HG02970 (cell line): ENCODE measurements at regions not wholly inside any gene's neighbourhood (a gene's known extent, or its start where the extent isn't known, plus 50 kb on each side); places are given as distances from the start of the nearest gene placed in this dataset.
A peak's percentile ranks its signal among the peaks of the same experiment; 100 is the strongest.

ENCODE experiments used
- ATAC-seq: cut with Tn5 transposase; IDR thresholded peaks from one replicate; pipeline ENCODE4 v1.9.1; 2021; ENCODE audit warnings: mild to moderate bottlenecking, moderate library complexity, moderate number of reproducible peaks; ENCODE audit not compliant: unreplicated experiment, low FRiP score

DNA sequence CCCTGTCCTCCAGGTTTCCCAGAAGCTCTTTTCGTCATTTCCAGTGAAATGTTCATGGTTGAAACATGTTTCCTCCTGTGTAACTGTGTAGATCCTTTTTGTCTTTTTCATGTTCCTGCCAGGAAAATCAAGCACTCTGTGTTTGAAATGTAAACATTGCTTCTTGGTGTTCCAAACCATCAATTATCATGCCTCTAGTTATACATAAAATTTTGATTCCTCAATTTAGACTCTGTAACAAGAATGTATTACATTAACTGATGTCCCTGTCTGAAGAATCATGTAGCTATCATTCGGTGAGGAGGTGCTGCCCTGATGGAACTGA, 546.3 kb upstream of the CITED2 start:
- ATAC-seq, result no peak

DNA sequence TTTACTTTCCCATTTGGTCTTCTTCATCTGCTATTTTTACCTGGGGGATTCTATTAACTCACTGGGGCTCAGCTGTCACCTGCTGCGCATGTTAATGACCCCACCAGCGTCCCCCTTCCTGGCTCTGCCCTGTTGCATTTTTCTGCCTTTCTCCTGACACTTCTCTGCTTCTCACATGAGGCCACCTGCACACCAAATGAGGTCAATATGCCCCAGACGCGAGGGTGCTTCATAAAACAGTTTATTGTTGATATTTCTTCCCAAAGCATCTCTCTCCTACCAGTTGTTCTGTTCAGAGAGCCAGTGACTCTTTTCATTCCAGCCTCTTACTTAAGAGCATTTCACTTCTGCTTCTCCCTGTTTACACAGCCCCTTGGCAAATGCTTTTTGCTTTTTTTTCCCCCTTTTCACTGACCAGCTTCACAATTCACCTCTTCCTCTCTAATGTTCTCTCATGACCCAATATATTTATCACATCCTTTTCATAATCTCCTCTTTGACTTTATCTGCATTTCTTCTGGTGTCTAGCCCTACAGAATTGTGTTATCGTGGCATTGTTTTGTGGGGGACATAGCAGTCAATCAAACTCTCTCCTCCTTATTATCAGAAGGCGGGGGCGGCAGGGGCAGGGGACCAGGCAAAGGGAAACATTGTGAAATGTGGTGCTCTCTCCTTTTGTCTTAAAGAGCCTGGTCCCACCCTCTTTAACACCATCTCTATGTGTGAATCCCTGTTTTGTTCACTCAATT, 545.8 kb upstream of the CITED2 start:
- ATAC-seq, result no peak

DNA sequence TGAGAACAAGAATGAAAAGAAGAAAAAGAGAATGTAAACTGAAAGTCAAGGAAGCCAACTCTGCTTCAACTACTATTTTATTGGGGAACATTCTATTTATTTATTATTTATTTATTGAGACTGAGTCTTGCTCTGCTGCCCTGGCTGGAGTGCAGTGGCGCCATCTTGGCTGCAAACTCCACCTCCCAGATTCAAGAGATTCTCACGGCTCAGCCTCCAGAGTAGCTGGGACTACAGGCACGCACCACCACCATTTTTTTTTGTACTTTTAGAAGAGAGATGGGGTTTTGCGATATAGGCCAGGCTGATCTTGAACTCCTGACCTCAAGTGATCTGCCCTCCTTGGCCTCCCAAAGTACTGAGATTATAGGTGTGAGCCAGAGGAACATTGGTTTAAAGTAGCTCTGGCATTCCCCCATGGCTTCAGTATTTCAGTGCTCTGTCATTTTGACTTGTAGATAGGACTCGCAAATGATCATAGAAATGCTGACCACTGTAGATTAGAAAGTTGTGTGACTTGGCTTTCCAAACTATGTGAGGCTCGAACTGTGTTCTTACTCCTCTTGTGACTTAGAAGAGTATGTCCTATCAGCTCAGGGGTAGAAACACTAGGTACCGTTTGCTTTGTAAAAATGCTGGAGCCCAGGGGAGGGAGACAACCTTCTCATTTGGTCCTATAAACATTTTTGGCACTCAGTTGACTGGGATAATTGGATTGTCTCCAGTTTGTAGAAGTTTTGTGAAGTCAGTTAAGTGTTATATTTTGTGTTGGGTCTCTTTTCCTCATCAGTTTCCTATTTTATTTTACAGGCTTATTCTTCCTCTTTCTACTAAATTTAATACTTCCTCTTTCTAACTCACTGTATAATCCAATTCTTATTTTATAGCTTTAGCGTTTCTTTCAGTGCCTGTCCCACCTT, 544.9 kb upstream of the CITED2 start:
- ATAC-seq, result no peak

DNA sequence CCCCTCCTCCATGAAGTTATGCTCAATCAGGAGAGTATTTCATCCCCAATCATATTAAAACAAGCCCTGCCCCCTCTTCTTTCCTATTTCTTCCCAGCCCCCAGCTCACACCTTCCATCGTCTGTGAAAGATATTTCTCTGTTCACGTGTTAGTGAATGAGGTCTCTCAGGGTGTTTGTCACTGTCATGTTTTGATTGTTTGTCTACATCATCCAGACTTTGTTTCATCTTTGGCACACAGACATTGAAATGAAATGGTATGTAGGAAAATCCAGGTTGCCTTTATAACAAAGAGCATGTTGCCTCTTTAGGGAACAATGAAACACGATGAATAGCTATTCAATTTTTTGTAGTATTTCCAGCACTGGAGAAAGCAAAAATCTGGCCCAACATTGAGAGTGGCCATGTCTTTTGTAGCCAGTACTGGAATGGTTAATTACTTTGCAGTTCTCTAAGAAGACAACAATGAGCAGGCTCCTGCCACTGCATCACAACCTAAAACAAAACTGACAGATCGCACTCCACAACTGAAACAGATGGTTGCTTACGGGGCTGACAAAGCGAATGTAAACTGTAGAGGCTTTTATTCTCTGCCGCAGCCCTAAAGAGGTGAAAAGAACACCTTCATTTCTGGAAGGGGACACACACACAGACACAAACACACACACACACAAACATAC, 543.6 kb upstream of the CITED2 start:
- no peak for ATAC-seq

DNA sequence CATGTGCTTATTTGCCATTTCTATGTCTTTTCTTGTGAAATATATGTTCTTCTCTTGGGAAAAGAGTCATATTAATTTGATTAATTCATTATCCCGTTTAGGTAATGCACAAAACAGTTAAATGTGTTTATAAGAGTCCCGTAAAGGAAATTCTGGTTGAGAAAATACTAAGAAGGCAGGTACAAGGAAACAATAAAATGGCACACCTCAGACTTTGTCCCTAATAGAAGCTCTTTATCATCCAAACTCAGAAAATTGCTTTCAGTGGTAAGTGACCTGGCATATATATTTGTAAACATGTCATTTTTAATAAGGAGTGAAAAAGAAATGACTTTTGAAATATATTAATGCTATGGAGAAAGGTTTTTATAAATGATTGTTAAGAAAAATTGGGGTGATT, 540.5 kb upstream of the CITED2 start:
- ATAC-seq, result no peak

DNA sequence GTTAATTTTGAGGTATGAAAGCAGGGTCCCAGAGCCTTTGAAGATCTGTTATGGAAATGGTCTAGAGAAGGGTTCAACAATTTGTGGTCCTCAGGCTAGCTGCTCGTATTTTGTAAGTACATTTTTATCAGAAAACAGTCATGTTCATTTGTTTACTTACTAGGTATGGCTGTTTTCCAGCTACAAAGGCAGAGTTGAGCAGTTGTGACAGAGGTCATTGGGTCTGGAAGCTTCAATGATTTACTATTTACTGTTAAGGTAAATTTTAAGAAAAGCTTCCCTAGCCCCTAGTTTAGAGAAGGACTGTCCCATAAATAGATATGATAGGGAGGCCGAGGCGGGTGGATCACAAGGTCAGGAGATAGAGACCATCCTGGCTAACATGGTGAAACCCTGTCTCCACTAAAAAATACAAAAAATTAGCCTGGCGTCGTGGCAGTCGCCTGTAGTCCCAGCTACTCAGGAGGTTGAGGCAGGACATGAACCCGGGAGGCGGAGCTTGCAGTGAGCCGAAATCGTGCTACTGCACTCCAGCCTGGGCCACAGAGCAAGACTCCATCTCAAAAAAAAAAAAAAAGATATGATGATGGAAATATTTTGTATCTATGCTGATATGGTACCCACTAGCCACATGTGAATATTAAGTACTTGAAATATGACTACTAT, 538.4 kb upstream of the CITED2 start:
- ATAC-seq, result no peak

DNA sequence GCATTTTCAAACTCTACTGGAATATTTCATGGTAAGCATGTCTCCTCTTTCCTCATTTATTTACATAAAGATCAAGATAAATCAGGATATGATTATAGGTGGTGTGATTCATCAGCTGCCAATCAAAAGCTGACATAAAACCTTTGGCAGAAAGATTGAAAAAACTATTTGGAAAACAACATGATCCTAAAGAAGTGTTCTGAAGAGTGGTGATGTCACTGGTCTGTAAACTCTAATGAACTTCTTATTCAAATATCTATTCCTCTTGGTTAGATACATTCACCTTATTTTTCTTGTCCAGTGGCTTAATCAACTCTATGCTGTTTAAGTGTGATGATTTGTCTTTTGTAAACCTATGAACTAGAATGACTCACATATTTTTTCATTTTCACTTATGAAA, 535.5 kb upstream of the CITED2 start:
- ATAC-seq, result no peak

DNA sequence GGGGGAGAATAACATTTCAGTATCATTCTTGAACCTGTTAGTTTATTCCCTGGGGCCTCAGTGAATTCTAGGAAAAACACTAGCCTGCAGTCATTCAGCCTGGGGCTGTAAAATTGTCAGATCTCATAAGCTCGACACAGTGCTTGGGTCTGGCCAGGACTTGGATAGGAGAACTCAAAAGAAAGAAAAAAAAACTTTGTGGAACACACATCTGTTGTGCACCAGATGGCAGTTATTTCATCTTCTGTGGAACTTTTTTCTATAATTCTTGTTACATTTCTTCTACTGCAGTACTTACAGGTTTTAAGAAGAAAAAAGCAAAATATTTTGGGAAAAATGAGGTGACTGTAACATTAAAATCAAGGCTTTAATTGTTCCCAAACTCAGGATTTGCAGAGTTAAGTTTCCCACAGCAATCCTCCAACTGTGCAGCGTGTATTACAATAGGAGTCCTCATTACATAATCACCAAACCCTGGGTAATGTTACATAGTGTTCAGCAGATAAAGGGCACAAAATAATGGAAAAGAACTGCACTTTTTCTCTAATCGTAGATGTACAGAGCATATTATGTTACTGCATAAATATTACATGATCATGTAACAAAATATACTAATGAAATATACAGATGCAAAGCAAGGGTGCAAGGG, 531.1 kb upstream of the CITED2 start:
- no peak for ATAC-seq

DNA sequence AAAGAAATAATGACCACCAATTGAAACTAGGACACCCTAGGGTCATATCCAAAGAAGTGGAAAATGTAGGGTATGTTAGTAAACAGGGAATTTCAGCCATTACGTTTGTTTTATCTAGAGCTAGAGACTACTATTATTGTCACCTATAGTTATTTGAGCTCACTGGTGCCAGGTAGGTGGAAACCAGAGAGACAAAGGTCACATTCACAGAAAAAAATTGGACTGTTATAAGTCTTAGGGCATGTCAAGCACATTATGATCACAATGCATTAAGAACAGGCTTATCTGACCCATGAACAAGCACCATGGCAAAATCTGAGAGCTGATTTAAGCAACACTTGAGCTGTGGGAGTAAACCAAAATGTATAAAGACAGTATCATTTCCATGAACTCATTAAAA, 530.1 kb upstream of the CITED2 start:
- ATAC-seq, result no peak

DNA sequence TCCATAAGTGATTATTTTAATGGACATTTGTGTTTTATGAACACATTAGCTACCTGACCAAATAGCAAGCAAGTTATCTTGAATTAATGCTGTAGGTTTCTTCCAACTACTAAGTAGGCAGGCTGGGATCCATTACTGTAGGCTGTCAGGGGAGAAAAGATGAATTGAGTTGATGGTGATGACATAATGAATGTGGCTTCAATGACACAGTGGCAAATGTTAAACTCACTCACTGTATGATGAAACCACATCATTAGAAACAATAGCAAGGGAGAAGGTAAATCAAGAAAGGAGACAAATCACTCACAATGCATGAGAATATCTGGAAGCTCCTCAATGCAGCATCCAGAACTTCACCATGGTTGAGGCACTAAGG, 529.7 kb upstream of the CITED2 start:
- peak; percentile 7 for ATAC-seq

DNA sequence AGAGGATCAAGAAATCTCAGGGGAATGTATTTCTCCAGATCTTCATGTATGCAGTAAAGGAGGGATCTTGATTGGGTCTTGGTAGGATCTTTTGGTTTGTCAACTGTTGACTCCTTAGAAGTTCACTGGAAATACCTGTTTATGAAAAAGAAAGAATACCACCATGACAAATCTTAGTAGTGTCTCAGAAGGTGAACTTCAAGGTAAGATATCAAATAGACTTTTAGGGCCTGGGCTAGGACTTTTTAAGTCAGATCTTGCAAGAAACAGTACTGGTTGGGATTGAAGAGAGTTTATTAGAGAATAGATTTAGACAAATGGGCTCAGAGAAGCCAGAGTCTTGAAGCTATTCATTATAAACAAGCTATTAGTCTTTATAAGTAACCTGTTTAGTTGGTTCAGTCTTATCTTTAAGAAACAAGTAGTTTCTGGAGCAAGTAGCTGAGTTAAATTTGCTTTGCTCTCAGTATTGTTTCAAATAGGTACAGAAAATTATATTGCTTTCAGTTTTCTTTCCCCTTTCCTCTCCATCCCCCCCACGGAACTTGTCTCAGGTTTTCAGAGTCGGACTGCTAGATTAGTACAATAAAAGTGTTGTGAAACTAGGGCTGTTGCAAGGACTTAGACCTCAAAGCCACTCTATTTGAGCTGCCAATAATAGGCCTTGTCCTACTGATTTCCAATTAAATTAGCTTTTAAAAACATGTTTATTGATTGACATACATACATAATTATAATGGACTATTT, 529.1 kb upstream of the CITED2 start:
- ATAC-seq, result peak; percentile 98

DNA sequence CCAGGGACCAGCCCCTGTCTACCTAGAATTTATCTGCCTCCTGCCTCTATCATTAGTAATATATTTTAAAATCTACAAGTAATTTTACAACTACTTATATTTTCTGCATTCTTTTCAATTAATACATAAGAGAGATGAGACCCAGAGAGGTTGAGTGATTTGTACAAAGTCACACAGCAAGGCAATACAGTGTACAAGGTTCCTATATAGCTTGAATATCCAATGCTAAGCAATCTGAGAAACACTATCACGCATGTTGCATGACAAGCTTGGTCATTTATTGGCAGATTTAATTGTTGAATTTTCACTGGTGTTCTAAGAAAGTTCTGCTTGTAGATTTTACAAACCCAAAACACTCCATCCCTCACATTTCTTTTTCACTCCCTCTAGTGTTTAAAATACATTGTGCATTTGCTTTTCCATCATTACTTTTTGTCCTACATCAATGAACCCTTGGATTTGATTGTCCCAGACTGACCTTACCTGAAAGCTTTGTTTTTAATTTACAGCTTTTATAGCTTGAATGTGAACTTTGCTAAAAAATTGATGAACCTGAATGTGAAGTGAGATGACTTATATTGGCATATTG, 520.9 kb upstream of the CITED2 start:
- no peak for ATAC-seq

DNA sequence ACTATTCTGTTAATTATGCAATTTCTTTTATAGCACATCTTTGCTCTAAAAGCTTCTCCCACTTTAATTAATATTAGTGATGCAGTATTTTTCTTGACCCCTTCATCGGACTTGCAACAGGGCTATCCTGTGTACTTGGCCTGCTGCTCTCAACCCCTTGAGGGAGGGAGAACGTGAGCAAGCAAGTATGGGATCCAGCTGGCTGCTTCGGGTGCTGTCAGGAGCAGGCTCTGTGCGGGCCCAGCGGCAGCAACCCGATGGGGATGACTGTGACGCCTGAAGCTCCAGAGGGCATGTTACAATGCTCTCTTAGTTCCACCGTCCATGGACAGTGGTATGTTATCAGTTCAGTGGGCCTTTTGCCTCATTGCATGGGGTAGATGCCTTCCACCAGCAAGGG, 519.8 kb upstream of the CITED2 start:
- ATAC-seq, result no peak

DNA sequence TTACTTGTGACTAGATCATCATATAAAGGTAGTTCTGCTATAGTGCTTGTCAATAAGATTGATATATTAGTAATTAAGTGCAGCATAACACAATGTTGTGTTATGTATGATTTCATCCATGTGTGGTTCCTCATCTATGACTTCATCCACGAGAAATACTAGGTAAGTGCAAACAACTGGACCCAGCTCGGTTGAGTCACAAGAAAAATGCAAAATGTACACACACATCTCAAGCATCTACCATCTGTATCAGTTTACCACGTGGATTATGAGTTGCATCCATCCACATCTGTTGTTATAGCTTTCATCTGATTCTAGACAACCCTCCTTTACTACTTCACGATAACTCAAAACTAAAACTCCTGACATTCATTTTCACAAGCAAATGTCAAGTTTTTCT, 517.0 kb upstream of the CITED2 start:
- no peak for ATAC-seq

DNA sequence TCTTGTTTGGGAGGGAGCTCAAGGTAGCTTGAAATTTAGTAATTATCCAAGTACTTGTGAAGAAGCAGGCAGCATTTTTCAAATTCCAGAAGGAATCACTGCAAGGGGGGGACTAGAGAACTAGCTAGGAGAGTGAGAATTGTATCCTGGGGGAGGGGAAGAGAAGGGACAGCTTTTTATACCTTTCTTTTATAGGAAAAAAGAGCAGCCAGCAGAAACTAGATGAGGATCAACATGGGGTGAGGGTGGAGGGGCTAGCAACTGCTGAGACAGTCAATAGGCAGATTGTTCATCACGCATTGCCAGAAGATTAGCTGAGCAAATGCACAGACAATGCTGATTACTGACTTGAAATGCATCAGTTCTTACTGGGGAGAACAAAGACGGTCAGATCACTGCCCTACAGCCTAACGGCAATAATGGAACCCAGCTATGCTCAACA, 514.3 kb upstream of the CITED2 start:
- no peak for ATAC-seq

DNA sequence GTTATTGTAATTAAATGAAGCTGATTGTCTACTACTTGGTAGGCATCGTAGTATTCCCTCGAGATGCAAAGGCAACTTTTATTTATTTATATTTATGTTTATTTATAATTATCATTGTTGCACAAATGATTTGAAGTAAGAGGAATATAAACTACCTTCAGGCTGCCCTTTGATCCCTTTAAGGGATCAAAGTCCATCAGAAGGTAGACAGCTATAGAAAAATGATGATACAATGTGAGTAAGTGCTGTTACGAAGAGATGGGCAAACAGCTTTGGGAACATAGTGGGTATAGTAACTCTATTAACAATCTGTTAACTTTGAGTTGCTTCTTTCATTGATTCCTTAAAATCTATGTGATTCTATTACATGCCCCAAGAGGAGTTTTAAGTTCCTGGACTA, 512.8 kb upstream of the CITED2 start:
- no peak for ATAC-seq

DNA sequence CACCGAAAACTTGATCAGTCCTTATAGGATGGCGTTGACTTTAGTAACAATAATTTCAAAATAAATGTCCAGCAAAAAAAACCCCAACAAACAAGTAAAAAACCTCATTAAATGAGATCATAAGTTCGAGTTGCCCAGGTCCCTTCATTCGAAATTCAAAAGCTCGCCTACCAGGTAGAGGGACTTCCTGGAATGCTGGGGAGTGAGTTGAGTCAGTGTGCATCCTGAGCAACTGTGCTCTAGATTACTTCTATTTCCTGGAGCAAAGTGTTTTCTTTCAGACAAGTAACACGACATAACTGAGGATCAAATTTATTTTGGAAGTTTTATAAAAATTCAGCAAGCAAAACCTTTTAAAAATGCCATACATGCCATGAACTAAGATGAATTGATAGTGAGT, 511.9 kb upstream of the CITED2 start:
- no peak for ATAC-seq

DNA sequence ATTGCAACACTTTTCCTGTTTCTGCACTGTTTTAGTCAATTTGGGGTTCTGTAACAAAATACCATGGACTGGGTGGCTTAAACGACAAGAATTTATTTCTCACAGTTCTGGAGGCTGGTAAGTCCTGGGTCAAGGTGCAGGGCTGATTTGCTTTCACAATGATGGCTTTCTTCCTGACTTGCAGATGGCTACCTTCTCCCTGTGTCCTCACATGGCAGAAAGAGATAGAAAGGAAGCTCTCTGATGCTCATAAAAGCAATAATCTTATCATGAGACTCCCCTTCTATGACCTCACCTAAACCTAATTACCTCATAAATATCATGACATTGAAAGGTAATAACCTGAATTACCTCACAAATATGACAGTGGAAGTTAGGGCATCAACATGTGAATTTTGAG, 511.5 kb upstream of the CITED2 start:
- ATAC-seq, result no peak

DNA sequence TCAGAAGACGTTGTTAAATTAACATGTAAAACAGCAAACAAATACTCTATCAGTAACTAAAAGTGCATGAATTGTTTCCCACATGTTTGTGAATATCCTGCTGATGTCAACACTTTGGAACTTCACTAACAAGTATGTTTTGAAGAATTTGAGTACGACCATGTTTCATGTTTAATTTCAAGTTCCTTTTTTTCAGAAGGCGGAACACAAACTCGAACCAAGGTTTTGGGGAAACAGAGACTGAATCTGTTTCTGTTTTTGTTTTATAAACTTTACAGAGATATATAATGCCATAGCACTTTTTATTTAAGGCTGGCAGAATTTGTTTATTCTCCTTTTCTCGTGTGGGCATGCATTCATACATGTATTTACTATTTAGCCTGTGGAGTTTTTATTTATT, 509.3 kb upstream of the CITED2 start:
- ATAC-seq, result no peak
